Kidney epithelial cell (primary cell): ENCODE measurements at regions not wholly inside any gene's neighbourhood (a gene's known extent, or its start where the extent isn't known, plus 50 kb on each side); places are given as distances from the start of the nearest gene placed in this dataset.

Experiments used
- DNase-seq: peaks from one replicate; pipeline ENCODE4 v3.0.0-alpha.2; 2010; ENCODE audit warnings: low read depth
- H3K27me3 ChIP-seq: 2 replicates; pipeline ENCODE4 v1.6.0; 2011; ENCODE audit warnings: low read length; ENCODE audit not compliant: control insufficient read depth, insufficient read depth
- H3K36me3 ChIP-seq: 2 replicates; pipeline ENCODE4 v1.5.1; 2011; ENCODE audit warnings: low read length; ENCODE audit not compliant: control insufficient read depth, insufficient read depth
- H3K4me3 ChIP-seq: 2 replicates; pipeline ENCODE4 v1.5.1; 2011; ENCODE audit warnings: low read depth, mild to moderate bottlenecking, control low read depth, low read length
- TF ChIP-seq, protein P1 (sequence below): IDR thresholded peaks from 2 replicates; pipeline ENCODE4 v1.5.1; 2011; ENCODE audit warnings: mild to moderate bottlenecking, moderate library complexity, low read length, control low read depth, inconsistent platforms; ENCODE audit not compliant: insufficient read depth, poor library complexity, severe bottlenecking

DNA sequence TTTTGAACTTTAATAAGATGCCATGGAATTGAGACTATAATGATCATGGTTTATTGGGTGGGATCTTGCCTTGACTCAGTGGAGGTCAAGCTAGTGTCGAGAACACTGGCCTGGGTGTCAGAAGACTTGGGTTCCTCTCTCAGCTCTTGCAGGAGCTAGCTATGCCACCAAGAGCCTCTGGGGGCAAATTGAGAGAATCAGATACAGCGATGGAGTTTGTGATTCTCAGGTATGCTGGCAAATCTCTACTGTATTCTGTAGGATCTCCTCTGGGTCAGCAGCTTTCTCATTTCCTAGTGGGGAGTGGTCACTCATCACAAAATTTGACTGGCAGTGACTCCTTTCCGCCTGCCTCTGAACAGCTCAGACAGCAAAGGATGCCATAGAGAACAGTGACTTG, 477.0 kb downstream of the RNF144A start:
- no peak for DNase-seq
- Histone ChIP-seq H3K36me3 (no peaks in the 10 kb centered on the region), H3K27me3 (no peaks in the 10 kb centered on the region), H3K4me3 (no peak overlapping the region)
- TF ChIP-seq, protein P1, sequence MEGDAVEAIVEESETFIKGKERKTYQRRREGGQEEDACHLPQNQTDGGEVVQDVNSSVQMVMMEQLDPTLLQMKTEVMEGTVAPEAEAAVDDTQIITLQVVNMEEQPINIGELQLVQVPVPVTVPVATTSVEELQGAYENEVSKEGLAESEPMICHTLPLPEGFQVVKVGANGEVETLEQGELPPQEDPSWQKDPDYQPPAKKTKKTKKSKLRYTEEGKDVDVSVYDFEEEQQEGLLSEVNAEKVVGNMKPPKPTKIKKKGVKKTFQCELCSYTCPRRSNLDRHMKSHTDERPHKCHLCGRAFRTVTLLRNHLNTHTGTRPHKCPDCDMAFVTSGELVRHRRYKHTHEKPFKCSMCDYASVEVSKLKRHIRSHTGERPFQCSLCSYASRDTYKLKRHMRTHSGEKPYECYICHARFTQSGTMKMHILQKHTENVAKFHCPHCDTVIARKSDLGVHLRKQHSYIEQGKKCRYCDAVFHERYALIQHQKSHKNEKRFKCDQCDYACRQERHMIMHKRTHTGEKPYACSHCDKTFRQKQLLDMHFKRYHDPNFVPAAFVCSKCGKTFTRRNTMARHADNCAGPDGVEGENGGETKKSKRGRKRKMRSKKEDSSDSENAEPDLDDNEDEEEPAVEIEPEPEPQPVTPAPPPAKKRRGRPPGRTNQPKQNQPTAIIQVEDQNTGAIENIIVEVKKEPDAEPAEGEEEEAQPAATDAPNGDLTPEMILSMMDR = no peak

DNA sequence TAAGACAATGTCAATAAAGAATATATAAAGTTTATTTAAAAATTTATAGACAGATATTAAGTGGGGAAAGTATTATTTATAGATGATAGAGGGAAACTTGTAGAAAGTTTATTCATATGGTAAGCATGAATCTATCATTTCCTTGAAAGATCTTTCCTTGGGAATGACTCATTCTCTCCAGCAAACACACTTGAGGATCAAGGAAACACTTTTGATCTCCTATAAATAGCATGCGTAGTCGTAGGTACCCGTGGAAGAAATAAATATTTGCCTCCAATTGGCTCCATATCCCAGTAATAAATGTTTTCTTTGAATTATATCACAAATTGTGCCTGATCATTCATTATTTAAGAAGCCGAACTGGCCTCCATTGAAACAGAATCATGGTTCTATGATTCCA, 483.4 kb downstream of the RNF144A start:
- Histone ChIP-seq H3K27me3 (peaks cover 5% of the 10 kb centered on the region), H3K4me3 (no peak overlapping the region), H3K36me3 (no peaks in the 10 kb centered on the region)
- TF ChIP-seq, protein P1 = no peak
- no peak for DNase-seq

DNA sequence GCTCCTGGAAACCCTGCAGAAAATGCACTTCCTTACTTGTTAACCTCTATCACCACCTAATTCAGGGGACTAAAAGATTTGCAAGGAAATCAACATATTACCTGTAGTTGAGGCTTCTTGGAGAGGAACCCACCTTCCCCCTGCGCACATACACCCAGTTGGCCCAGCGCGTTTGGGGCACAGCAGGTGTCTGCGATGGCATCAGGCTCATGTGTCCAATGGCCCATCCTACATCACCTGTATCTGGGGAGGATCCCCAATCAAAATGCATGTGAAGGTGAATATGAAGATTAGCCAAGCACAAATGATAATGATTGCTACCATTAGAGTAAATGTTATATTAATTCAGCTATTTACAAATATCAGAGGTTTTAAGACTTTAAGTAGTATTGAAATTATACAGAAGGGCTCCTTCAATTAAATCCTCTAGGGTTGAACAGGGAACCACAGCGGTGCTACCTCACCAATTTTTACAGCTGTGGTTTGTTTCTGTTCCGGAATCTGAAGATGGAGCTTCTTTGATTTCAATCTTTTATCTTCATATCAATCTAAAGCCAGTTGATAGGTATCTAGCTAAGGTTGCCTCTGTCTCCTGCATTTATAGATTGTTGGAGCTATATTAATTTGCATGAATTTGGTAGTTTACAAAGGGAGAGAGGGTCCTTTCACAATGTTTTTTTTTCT, 486.0 kb downstream of the RNF144A start:
- Histone ChIP-seq H3K4me3 (no peak overlapping the region), H3K36me3 (no peaks in the 10 kb centered on the region), H3K27me3 (peaks cover 5% of the 10 kb centered on the region)
- TF ChIP-seq, protein P1 = no peak
- no peak for DNase-seq

DNA sequence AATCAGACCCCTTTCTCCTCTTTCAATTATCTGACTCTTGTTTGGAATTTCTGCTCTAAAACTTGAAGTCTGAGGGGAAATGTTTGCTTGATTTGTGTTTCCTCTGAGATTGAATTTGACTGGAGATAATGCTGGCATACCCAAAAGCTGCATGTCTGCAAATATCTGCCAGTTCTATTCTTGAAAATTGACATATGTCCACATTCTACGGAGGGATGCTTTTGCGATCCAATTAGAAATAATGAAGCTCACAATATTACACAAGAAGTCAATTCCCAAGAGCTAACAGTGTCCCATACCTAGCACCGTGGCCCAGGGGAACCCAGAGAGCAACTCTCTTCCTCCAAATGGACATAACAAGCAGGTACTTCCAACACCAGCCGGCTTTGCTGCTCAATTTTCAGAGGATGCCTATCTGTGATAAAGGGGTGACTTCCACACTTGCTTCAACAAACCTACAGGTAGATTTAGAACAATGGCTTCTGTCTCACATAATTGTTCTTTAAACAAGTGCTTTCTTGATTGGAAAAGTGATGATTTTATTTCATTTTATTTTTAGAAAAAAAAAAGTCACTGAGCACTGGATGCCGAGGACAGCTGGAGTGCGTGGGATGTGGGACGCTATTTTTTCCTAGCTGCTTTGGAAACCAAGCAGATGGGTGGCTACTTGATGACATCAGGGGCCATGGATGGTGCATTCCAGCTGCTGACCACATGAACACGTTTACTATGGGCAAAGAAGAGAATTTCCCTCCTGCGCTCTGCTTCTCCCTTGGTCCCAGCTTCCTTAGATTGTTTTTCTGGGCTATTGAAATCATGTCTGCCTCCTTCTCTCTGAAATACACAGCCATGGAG, 488.9 kb downstream of the RNF144A start:
- TF ChIP-seq, protein P1 = no peak

DNA sequence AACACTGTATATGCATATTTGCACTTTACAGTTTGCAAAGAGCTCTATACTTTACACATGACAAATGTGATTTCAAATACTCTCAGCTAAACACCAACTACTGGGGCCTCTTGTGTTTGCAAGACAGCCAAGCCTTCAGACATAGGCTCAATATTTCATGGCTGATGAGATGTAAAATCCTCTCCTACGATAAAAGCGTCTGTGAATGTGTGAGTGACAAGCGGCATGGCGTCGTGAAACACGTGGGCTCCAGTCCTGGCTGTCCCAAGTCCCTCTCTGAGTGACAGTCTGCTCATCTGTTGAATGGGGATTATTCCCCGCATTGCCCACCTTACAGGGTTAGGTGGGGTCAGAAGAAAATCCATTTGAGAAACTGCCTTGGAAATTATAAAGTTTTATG, 489.8 kb downstream of the RNF144A start:
- Histone ChIP-seq H3K27me3 (peaks cover 5% of the 10 kb centered on the region), H3K36me3 (no peaks in the 10 kb centered on the region), H3K4me3 (no peak overlapping the region)
- TF ChIP-seq, protein P1 = no peak
- DNase-seq = no peak

More for the DNA sequence above, 488.9 kb downstream of the RNF144A start:
- no peak overlapping the region for H3K4me3 ChIP-seq
- H3K27me3 ChIP-seq = peaks cover 5% of the 10 kb centered on the region
- DNase-seq = no peak
- no peaks in the 10 kb centered on the region for H3K36me3 ChIP-seq
